GM18505 (cell line): ENCODE measurements at regions not wholly inside any gene's neighbourhood (a gene's known extent, or its start where the extent isn't known, plus 50 kb on each side); places are given as distances from the start of the nearest gene placed in this dataset.
"Not testable (repeated sequence)": the region's sequence is repeated elsewhere in the genome, so short reads cannot be mapped to it uniquely, and the experiment has no call there.

Experiments
- ATAC-seq: cut with Tn5 transposase; IDR thresholded peaks from one replicate; pipeline ENCODE4 v1.9.1; 2021; ENCODE audit not compliant: unreplicated experiment
- POLR2A ChIP-seq: IDR thresholded peaks from 4 replicates; pipeline ENCODE4 v1.6.1; 2011; ENCODE audit warnings: borderline replicate concordance; ENCODE audit not compliant: insufficient read depth, insufficient read length; ENCODE audit errors: extremely low read depth

DNA sequence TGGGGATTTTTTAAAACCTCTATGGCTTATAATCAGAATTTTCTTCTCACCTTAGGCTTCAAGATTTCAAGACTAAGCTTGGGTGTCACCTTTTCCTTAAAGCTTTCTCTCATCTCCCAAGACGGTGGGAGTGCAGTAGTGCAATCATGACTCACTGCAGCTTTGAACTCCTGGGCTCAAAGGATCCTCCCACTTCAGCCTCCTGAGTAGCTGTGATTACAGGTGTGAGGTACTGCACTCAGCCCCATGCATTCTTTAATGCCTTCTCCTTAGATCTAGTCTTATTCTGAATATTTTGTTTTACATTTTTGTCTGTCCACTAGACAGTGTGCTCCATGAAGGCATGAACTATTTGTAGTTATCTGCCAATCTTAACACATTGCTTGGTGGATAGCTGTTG, 55.7 kb upstream of the FAT3 start:
- ATAC-seq = no peak
- TF ChIP-seq POLR2A = no peak

DNA sequence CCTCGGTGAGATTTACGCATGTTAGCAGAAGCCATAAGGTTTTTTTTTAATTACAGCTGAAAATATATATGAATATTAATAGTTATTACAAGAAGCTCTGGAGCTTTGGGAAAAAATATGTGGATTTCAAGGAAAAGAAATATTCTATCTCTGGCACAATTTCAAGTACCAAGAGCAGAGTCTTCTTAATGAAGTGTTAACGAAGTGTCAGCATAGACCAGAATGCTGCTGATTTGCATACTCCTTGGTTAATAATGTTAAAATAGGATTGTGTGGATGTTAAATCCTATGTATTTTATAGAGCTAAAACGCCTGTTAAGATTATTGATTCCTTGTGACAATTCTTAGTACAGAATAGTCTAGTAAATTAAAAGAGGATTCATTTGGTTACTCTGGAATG, 57.0 kb upstream of the FAT3 start:
- no peak for TF ChIP-seq POLR2A
- ATAC-seq = no peak

DNA sequence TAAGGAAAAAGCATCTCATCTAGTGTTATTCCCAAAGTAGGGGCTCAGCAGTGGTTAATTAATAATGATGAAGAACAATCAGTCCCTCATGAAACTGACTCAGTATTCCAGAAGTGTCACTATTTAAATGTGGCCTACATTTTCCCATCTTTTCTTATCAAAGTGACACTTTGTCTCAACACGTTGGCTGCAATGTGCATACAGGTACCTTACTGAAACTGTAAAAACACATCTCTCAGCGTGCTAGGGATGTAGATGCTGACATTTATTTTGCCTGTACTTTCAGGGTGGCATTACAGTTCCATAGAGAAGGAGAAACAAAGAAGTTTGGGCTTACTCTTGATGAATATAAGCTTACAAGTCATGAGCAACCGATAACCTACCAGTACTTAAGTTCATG, 58.3 kb upstream of the FAT3 start:
- no peak for ATAC-seq
- no peak for TF ChIP-seq POLR2A

DNA sequence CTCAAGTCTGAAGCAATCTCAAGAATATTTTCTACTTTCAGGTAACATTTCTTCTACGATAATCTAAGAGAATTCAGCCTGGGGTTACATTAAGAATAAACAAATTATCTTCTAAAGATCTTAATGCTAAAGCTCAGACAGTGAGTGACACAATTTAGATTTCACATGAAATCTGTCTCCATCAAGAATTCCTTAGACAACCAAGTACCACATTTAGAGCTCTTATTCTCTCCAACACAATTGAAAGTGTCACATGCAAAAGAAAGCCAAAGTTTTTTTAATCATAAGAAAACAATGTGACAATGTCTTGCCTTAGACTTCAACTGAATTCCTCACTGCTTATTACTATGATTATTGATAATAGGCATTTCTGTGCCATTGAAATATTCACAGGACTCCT, 60.7 kb upstream of the FAT3 start:
- TF ChIP-seq POLR2A = no peak
- no peak for ATAC-seq

DNA sequence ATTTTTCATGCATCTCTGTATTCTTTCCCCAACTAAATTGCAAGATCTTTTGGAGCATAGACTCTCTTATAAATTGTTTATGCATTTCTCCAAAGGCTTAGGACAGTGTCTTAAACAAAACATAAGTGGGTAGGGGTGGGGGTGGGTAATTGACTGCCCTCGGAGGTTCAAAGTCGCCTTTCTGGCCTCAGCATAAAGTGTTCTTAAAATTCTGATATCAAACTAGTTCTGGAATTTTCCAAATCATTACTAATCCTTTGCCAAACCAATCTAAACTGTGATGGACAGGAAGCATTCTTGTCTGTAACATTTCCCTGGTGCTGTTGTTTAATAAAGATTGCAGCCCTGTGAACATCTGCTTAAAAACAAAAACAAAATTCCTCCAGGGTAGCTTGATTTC, 61.8 kb upstream of the FAT3 start:
- no peak for ATAC-seq
- TF ChIP-seq POLR2A = no peak

DNA sequence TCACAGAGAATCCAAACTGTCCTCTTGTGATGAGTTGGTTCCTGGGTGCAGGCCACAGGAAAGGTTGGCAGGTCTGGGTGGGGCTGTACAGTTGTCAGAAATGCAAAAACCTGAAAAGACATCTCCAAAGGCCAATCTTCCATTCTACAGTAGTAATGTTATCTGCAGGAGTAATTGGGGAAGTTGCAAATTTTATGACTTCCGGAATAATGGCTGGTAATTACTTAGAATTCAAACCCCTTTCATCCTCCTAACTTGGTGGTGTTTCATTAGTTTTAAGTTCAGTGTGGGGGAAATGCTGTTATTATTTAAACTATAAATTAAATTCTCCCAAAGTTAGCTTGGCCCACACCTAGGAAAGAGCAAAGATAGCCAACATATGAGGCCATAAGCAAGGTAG, 64.7 kb upstream of the FAT3 start:
- no peak for ATAC-seq
- TF ChIP-seq POLR2A = no peak

DNA sequence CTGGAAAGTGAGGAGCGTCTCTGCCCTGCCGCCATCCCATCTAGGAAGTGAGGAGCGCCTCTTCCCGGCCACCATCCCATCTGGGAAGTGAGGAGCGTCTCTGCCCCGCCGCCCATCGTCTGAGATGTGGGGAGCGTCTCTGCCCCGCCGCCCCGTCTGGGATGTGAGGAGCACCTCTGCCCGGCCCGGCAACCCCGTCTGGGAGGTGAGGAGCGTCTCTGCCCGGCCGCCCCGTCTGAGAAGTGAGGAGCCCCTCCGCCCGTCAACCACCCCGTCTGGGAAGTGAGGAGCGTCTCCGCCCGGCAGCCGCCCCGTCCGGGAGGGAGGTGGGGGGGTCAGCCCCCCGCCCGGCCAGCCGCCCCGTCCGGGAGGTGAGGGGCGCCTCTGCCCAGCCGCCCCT, 67.2 kb upstream of the FAT3 start:
- ATAC-seq = not testable (repeated sequence)

DNA sequence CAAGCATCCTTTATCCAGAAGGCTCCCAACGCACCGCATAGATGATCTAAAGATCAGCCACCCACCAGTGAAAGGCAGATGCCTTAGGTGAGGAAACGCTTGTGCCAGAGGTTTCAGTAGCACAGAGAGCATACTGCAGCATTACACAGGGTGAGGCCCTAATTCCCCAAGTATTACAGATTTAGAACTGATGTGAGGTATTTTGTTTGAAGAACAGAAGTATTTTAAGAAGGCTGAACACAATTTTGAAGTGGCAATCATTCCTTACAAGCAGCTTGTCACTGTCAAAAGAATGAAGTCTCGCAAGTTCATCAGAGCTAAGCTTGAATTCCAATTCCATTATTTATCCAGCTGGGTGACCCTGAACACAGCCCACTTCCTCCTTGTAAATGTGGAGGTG, 70.0 kb upstream of the FAT3 start:
- no peak for TF ChIP-seq POLR2A
- no peak for ATAC-seq

DNA sequence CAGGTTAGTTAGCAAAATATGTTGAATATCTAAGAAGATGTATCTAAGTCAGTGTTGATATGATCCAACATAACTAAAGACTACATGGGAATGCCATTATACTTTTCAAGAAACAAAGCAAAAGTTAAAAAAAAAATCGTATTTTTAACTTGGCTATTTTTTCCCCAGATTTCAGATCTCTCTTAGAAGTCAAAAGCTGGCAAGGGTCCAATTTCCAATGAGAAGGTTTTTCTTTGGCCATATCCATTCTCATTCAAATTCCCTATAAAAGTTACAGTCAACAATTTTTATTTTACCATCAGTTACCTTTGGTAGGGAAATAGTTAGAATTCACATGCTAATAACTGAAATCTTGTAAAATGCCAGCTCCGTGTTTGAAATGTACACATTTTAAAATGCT, 70.5 kb upstream of the FAT3 start:
- no peak for TF ChIP-seq POLR2A
- ATAC-seq = no peak

DNA sequence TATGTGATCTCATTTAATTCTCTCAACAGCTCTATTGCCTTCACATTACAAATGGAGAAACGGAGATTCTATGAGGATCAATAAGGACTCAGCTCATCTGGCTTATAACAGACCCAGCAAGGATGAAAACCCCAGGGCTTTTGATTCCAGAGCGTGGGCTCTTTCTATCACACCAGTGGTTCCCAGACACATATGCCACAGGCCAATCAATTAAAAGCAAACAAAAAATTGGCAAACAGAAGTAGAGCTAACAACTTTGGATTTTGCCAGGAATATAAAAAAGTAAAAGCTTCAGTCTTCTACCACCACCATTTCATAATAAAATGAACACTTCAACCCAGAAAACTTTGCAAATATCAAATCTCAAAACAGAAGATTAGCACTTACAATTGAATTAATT, 71.1 kb upstream of the FAT3 start:
- no peak for ATAC-seq
- no peak for TF ChIP-seq POLR2A

DNA sequence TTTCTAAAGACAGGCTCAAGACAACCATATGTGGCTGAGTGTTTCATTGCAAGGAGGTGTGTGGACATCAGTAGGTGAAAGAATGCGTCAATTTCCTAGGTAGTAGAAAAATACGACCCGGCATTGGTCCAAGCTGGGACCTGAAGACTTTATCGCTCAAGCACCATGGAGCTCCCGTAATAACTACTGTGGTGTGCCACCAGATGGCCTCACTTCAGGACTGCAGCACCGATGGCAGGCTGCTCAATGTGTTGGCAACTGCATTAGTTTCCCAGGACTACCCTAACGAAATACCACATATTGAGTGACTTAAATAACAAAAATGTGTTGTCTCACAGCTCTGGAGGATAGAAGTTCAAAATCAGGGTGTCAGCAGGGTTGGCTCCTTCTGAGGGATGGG, 72.4 kb upstream of the FAT3 start:
- ATAC-seq = no peak
- no peak for TF ChIP-seq POLR2A

DNA sequence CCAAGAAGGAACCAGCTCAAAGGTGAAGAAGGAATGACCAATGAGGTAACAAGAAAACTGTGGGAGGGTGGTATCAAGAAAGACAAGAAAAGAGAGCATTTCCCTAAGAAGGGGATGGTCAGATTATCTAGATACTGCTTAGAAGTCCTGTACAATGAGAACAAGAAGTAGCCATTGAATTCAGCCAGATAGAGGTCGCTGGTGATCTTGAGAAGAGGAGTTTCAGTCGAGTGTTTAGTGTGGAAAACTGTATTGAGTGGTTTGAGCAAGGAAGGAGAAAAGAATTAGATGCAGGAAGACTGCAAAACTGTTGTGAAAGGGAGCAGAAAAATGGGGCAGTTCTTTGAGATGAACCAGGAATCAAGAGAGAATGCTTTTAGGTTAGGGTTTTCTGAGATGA, 74.6 kb upstream of the FAT3 start:
- TF ChIP-seq POLR2A = no peak
- no peak for ATAC-seq

DNA sequence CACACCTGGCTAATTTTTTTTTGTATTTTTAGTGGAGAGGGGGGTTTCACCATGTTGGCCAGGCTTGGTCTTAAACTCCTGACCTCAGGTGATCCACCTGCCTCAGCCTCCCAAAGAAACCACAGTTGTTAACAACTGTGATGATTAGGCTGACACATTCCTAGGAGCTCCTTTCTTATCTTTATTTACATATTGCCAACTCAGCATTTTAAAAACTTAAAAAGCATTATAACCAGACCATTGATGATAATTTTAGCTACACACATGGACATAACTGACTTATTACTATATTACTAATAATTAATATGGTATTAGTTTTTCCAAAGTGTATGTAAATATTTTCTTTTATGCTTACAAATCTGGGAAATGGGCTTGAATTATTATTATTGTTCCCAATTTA, 82.9 kb upstream of the FAT3 start:
- ATAC-seq = no peak

DNA sequence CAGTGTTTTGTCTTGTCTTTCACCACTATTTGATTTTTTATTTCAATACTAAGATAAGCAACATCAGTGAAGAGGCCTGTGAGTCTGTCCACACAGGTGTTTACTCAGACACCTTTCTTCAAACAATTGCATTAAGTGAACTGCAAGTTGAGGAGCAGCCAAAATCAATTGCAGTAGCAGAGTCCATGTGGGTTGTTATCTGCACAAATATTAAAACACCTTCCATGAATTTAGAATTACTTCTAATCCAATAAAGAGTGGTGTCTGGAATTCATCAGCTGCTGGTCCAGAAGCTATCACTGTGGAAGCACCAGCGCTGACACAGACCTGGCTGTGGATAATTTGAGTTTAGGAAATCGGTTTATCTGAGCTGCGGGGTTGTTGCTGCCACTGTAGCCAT, 83.5 kb upstream of the FAT3 start:
- no peak for ATAC-seq
- TF ChIP-seq POLR2A = no peak

More for the DNA sequence above, 82.9 kb upstream of the FAT3 start:
- no peak for TF ChIP-seq POLR2A

DNA sequence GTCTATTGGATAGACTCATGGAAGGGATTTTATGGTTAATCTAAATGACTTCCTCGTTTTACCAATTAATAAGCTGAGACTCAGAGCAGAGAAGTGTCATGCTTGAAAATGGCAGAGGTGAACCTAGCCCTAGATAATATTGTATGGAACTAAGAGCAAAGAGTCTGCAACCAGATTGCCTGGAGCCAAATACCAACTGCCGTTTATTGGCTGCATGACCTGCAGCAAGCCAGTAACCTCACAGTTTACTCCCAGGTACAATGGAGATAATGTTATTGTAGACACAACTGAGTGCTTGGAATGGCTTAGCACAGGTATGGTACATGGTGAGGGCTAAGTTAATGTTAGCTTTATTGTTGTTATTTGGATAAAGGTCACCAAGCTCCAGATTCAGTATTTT, 84.6 kb upstream of the FAT3 start:
- no peak for ATAC-seq
- TF ChIP-seq POLR2A = no peak

DNA sequence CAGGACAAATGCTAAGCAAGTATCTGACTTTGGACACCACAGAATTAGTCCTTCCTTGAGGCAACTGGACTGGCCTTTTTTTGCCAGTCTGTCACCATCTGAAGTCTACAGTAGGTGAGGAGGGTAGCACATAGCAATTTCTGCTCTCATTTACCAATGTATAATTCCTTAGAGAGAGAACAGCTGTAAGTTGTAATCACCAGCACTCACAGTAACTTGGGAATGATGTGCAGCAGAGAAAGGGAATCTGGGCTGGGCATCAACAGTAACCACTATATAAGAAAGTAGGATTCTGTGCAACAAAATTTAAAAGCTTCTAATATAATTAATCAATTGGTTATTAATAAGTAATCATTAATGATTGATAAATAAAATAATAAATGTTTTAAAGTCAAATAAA, 86.3 kb upstream of the FAT3 start:
- no peak for TF ChIP-seq POLR2A
- no peak for ATAC-seq
